ENCODE measurements at regions not wholly inside any gene's neighbourhood (a gene's known extent, or its start where the extent isn't known, plus 50 kb on each side); places are given as distances from the start of the nearest gene placed in this dataset.

DNA sequence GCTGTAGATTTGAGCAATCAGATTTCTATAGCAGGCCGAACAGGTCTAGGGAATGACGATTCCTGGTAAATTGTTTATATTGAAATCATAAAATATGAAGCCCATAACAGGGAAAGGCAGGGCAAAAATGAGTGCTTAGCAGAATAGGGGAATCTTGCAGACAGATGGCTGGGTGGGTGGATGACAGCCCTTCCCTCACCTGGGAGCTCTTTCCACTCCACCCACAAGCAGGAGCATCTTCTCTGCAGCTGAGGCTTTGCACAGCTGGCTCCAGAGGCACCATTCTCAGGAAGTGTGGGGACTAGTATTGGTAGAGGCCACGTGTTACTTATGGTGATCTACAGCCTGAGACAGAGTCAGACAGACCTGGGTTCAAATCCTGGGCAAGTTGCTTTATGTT lies 55.9 kb upstream of the SYN2 start:
- Histone ChIP-seq H3K79me2 (replicated peaks; ENCODE audit: insufficient read depth) (no peaks in the 10 kb centered on the region), H3F3A (replicated peaks; ENCODE audit: low read depth) (no peaks in the 10 kb centered on the region), H3K9me2 (ENCODE audit: insufficient read depth) (no peaks in the 10 kb centered on the region), H4K20me1 (replicated peaks; ENCODE audit: insufficient read depth) (no peaks in the 10 kb centered on the region), H3K4me1 (ENCODE audit: insufficient read depth) (no peaks in the 10 kb centered on the region), H3K4me2 (no peak overlapping the region), H3K4me3 (no peak overlapping the region), H3K36me3 (ENCODE audit: insufficient read depth) (no peaks in the 10 kb centered on the region), H3K27ac (ENCODE audit: low read depth) (no peak overlapping the region), H2AFZ (0 out of 2 replicates have a peak overlapping the region, but pooled peaks have one; percentile 69), H3K27me3 (ENCODE audit: insufficient read depth) (no peaks in the 10 kb centered on the region)
- TF ChIP-seq EZH2phosphoT487 (IDR thresholded peaks at IDR 0.05; ENCODE audit: unreplicated experiment) (no peak), CREB1 (CRISPR knock-in tag; IDR thresholded peaks at IDR 0.05; ENCODE audit: low read depth) (no peak), JUNB (IDR thresholded peaks at IDR 0.05; ENCODE audit: unreplicated experiment) (no peak), EZH2 (IDR thresholded peaks at IDR 0.05; ENCODE audit: low read depth, unreplicated experiment) (no peak), STAT1 (IDR thresholded peaks at IDR 0.05; ENCODE audit: unreplicated experiment) (no peak), POLR2AphosphoS5 (IDR thresholded peaks at IDR 0.05; ENCODE audit: low read depth) (no peak), ZNF331 (CRISPR knock-in tag; IDR thresholded peaks at IDR 0.05; ENCODE audit: low read depth) (no peak)
- TF ChIP-seq, protein P1, sequence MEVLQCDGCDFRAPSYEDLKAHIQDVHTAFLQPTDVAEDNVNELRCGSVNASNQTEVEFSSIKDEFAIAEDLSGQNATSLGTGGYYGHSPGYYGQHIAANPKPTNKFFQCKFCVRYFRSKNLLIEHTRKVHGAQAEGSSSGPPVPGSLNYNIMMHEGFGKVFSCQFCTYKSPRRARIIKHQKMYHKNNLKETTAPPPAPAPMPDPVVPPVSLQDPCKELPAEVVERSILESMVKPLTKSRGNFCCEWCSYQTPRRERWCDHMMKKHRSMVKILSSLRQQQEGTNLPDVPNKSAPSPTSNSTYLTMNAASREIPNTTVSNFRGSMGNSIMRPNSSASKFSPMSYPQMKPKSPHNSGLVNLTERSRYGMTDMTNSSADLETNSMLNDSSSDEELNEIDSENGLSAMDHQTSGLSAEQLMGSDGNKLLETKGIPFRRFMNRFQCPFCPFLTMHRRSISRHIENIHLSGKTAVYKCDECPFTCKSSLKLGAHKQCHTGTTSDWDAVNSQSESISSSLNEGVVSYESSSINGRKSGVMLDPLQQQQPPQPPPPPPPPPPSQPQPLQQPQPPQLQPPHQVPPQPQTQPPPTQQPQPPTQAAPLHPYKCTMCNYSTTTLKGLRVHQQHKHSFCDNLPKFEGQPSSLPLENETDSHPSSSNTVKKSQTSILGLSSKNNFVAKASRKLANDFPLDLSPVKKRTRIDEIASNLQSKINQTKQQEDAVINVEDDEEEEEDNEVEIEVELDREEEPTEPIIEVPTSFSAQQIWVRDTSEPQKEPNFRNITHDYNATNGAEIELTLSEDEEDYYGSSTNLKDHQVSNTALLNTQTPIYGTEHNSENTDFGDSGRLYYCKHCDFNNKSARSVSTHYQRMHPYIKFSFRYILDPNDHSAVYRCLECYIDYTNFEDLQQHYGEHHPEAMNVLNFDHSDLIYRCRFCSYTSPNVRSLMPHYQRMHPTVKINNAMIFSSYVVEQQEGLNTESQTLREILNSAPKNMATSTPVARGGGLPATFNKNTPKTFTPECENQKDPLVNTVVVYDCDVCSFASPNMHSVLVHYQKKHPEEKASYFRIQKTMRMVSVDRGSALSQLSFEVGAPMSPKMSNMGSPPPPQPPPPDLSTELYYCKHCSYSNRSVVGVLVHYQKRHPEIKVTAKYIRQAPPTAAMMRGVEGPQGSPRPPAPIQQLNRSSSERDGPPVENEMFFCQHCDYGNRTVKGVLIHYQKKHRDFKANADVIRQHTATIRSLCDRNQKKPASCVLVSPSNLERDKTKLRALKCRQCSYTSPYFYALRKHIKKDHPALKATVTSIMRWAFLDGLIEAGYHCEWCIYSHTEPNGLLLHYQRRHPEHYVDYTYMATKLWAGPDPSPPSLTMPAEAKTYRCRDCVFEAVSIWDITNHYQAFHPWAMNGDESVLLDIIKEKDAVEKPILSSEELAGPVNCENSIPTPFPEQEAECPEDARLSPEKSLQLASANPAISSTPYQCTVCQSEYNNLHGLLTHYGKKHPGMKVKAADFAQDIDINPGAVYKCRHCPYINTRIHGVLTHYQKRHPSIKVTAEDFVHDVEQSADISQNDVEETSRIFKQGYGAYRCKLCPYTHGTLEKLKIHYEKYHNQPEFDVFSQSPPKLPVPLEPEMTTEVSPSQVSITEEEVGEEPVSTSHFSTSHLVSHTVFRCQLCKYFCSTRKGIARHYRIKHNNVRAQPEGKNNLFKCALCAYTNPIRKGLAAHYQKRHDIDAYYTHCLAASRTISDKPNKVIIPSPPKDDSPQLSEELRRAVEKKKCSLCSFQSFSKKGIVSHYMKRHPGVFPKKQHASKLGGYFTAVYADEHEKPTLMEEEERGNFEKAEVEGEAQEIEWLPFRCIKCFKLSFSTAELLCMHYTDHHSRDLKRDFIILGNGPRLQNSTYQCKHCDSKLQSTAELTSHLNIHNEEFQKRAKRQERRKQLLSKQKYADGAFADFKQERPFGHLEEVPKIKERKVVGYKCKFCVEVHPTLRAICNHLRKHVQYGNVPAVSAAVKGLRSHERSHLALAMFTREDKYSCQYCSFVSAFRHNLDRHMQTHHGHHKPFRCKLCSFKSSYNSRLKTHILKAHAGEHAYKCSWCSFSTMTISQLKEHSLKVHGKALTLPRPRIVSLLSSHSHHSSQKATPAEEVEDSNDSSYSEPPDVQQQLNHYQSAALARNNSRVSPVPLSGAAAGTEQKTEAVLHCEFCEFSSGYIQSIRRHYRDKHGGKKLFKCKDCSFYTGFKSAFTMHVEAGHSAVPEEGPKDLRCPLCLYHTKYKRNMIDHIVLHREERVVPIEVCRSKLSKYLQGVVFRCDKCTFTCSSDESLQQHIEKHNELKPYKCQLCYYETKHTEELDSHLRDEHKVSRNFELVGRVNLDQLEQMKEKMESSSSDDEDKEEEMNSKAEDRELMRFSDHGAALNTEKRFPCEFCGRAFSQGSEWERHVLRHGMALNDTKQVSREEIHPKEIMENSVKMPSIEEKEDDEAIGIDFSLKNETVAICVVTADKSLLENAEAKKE (CRISPR knock-in tag; IDR thresholded peaks at IDR 0.05), result no peak
- TF ChIP-seq, protein P2, sequence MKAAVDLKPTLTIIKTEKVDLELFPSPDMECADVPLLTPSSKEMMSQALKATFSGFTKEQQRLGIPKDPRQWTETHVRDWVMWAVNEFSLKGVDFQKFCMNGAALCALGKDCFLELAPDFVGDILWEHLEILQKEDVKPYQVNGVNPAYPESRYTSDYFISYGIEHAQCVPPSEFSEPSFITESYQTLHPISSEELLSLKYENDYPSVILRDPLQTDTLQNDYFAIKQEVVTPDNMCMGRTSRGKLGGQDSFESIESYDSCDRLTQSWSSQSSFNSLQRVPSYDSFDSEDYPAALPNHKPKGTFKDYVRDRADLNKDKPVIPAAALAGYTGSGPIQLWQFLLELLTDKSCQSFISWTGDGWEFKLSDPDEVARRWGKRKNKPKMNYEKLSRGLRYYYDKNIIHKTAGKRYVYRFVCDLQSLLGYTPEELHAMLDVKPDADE (IDR thresholded peaks at IDR 0.05), result no peak
- TF ChIP-seq, protein P3, sequence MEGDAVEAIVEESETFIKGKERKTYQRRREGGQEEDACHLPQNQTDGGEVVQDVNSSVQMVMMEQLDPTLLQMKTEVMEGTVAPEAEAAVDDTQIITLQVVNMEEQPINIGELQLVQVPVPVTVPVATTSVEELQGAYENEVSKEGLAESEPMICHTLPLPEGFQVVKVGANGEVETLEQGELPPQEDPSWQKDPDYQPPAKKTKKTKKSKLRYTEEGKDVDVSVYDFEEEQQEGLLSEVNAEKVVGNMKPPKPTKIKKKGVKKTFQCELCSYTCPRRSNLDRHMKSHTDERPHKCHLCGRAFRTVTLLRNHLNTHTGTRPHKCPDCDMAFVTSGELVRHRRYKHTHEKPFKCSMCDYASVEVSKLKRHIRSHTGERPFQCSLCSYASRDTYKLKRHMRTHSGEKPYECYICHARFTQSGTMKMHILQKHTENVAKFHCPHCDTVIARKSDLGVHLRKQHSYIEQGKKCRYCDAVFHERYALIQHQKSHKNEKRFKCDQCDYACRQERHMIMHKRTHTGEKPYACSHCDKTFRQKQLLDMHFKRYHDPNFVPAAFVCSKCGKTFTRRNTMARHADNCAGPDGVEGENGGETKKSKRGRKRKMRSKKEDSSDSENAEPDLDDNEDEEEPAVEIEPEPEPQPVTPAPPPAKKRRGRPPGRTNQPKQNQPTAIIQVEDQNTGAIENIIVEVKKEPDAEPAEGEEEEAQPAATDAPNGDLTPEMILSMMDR (conservative IDR thresholded peaks at IDR 0.05; ENCODE audit: low read depth in 2 of 2), result no peak
- DNase-seq (ENCODE audit: low spot score) (no peak), ATAC-seq (no peak)
- Mint-ChIP-seq H3K4me1 (no peaks in the 10 kb centered on the region), H3K9me3 (no peaks in the 10 kb centered on the region; the same call in 2 of the 3 replicates), H3K4me3 (no peak overlapping the region), H3K36me3 (ENCODE audit: low read depth) (no peaks in the 10 kb centered on the region), H3K27me3 (ENCODE audit: insufficient read depth, low read depth, poor library complexity) (peaks cover under 1% of the 10 kb centered on the region), H3K27ac (no peak overlapping the region)
